Keratinocyte (primary cell): ENCODE measurements at regions not wholly inside any gene's neighbourhood (a gene's known extent, or its start where the extent isn't known, plus 50 kb on each side); places are given as distances from the start of the nearest gene placed in this dataset.

ENCODE experiments used
- DNase-seq: peaks from one replicate; pipeline ENCODE4 v3.0.0-alpha.2; 2011; ENCODE audit warnings: low read depth, missing footprints, low spot score
- FAIRE-seq: peaks from 2 replicates; lab custom pipeline; 2011; peaks lifted over from hg19 to GRCh38; lab: Jason Lieb, UNC
- H2AFZ ChIP-seq: 2 replicates; pipeline ENCODE4 v1.6.0; 2012; ENCODE audit warnings: low read length, control low read depth, inconsistent platforms; ENCODE audit not compliant: control insufficient read depth
- H3K27ac ChIP-seq: 2 replicates; pipeline ENCODE4 v1.5.1; 2011; ENCODE audit warnings: low read length; ENCODE audit not compliant: control insufficient read depth, insufficient read depth
- H3K27me3 ChIP-seq: 3 replicates; pipeline ENCODE4 v1.6.0; 2011; ENCODE audit warnings: low read length; ENCODE audit not compliant: control insufficient read depth, insufficient read depth; ENCODE audit errors: extremely low read depth
- H3K36me3 ChIP-seq, 2 experiments: 2 replicates in 1 of 2; 3 replicates in 1 of 2; pipeline ENCODE4 v1.5.1; 2011; ENCODE audit warnings: low read length in 2 of 2, mild to moderate bottlenecking in 1 of 2; ENCODE audit not compliant: control insufficient read depth in 2 of 2, insufficient read depth in 2 of 2; ENCODE audit errors: extremely low read depth in 1 of 2
- H3K4me1 ChIP-seq: 3 replicates; pipeline ENCODE4 v1.5.1; 2011; ENCODE audit warnings: low read length; ENCODE audit not compliant: control insufficient read depth, insufficient read depth; ENCODE audit errors: extremely low read depth
- H3K4me2 ChIP-seq: 3 replicates; pipeline ENCODE4 v1.6.0; 2011; ENCODE audit warnings: low read depth, low read length; ENCODE audit not compliant: control insufficient read depth, insufficient read depth; ENCODE audit errors: extremely low read depth
- H3K4me3 ChIP-seq, 3 experiments: fragments of 200-600 bp in 1 of 3; sonication (generic) in 1 of 3; 2 replicates in 2 of 3; 3 replicates in 1 of 3; pipeline ENCODE4 v1.5.1; 2011 to 2016; ENCODE audit warnings: low read length in 3 of 3, mild to moderate bottlenecking in 3 of 3, control low read depth in 2 of 3, inconsistent platforms in 1 of 3, low read depth in 1 of 3, mixed read lengths in 1 of 3, mixed run types in 1 of 3, moderate library complexity in 1 of 3; ENCODE audit not compliant: control insufficient read depth in 2 of 3, insufficient read depth in 2 of 3; ENCODE audit errors: extremely low read depth in 1 of 3
- H3K79me2 ChIP-seq: 2 replicates; pipeline ENCODE4 v1.6.0; 2012; ENCODE audit warnings: low read length; ENCODE audit not compliant: control insufficient read depth, insufficient read depth
- H3K9ac ChIP-seq: 3 replicates; pipeline ENCODE4 v1.6.0; 2011; ENCODE audit warnings: low read length; ENCODE audit not compliant: control insufficient read depth, insufficient read depth; ENCODE audit errors: extremely low read depth
- H3K9me1 ChIP-seq: 3 replicates; pipeline ENCODE4 v1.6.0; 2011; ENCODE audit warnings: low read length; ENCODE audit not compliant: control insufficient read depth, insufficient read depth; ENCODE audit errors: extremely low read depth
- H3K9me3 ChIP-seq: 2 replicates; pipeline ENCODE4 v1.5.1; 2012; ENCODE audit warnings: low read depth, low read length; ENCODE audit not compliant: control insufficient read depth
- H4K20me1 ChIP-seq: 3 replicates; pipeline ENCODE4 v1.6.0; 2011; ENCODE audit warnings: low read length; ENCODE audit not compliant: control insufficient read depth, insufficient read depth; ENCODE audit errors: extremely low read depth
- EZH2 ChIP-seq: IDR thresholded peaks from one replicate; pipeline ENCODE4 v1.6.1; 2012; ENCODE audit warnings: inconsistent platforms, mild to moderate bottlenecking, low read length, moderate library complexity
- dilution Hi-C: fragments of 300-500 bp; cut with MboI; formaldehyde crosslinking; loops from one replicate; pipeline ENCODE4 v1.7.0; 2020; ENCODE audit warnings: low sequenced_read_pairs; ENCODE audit not compliant: extremely low pct_ligation_motif_present
- TF ChIP-seq, protein P1 (sequence below), 3 experiments: IDR thresholded peaks in 1 of 3; conservative IDR thresholded peaks in 1 of 3; optimal IDR thresholded peaks in 1 of 3; 2 replicates in 2 of 3; 3 replicates in 1 of 3; pipeline versions ENCODE3 to v1.5.1; 2011; ENCODE audit warnings: low read length in 3 of 3, mild to moderate bottlenecking in 3 of 3, moderate library complexity in 2 of 3, control low read depth in 1 of 3, inconsistent platforms in 1 of 3; ENCODE audit not compliant: insufficient read depth in 2 of 3; ENCODE audit errors: extremely low read depth in 1 of 3

DNA sequence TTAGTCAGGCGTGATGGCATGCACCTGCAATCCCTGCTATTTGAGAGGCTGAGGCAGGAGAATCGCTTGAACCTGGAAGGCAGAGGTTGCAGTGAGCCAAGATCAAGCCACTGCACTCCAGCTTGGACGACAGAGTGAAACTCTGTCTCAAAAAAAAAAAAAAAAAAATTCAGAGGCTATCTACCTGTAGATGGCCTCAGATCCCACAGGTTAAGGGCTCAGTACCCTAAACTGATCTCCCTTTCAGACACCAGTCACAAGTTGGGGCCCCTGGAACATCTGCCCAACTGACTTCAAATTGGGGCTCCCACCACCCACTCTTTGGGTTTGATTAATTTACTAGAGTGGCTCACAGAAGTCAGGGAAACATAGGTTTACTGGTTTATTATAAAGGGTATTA is 65.4 kb upstream of the ERCC6L2 start:
- Histone ChIP-seq H3K4me1 (no peaks in the 10 kb centered on the region), H3K79me2 (no peaks in the 10 kb centered on the region), H3K27me3 (no peaks in the 10 kb centered on the region), H3K4me3 (no peak overlapping the region), H3K4me2 (no peak overlapping the region), H2AFZ (no peak overlapping the region), H4K20me1 (no peaks in the 10 kb centered on the region), H3K36me3 (no peaks in the 10 kb centered on the region), H3K9me3 (no peaks in the 10 kb centered on the region), H3K27ac (no peak overlapping the region), H3K9ac (no peak overlapping the region), H3K9me1 (no peaks in the 10 kb centered on the region)
- no peak for TF ChIP-seq EZH2
- TF ChIP-seq, protein P1, sequence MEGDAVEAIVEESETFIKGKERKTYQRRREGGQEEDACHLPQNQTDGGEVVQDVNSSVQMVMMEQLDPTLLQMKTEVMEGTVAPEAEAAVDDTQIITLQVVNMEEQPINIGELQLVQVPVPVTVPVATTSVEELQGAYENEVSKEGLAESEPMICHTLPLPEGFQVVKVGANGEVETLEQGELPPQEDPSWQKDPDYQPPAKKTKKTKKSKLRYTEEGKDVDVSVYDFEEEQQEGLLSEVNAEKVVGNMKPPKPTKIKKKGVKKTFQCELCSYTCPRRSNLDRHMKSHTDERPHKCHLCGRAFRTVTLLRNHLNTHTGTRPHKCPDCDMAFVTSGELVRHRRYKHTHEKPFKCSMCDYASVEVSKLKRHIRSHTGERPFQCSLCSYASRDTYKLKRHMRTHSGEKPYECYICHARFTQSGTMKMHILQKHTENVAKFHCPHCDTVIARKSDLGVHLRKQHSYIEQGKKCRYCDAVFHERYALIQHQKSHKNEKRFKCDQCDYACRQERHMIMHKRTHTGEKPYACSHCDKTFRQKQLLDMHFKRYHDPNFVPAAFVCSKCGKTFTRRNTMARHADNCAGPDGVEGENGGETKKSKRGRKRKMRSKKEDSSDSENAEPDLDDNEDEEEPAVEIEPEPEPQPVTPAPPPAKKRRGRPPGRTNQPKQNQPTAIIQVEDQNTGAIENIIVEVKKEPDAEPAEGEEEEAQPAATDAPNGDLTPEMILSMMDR (optimal IDR thresholded peaks at IDR 0.05 in 1 of 3, IDR thresholded peaks at IDR 0.05 in 1 of 3, conservative IDR thresholded peaks at IDR 0.05 in 1 of 3; ENCODE audit: extremely low read depth in 1 of 3, insufficient read depth in 2 of 3, low read length in 3 of 3), result no peak
- dilution Hi-C loops, result no loop called here
- no peak for FAIRE-seq
- no peak for DNase-seq

DNA sequence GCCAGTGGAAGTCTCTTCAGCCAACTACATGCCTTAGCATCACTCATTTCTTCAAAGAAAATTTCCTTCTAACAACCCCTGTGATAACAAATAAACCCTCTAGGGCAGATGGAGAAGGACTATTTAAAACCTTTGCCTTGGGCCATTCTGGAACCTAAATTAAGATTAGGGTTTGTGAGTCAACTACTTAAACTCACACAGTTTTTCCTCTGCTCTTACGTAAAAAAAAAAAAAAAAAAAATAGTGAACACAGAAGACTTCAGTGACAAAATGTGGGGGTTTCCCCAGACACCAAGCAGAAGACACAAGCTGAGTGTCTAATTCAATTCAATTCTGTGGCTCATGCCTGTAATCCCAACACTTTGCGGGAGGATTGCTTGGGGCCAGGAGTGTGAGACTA is 65.8 kb upstream of the ERCC6L2 start:
- Histone ChIP-seq H3K79me2 (no peaks in the 10 kb centered on the region), H3K4me1 (no peaks in the 10 kb centered on the region), H3K4me2 (no peak overlapping the region), H3K9me3 (no peaks in the 10 kb centered on the region), H2AFZ (no peak overlapping the region), H3K27ac (no peak overlapping the region), H4K20me1 (no peaks in the 10 kb centered on the region), H3K9me1 (no peaks in the 10 kb centered on the region), H3K27me3 (no peaks in the 10 kb centered on the region), H3K9ac (no peak overlapping the region), H3K4me3 (no peak overlapping the region), H3K36me3 (no peaks in the 10 kb centered on the region)
- dilution Hi-C loops, result no loop called here
- no peak for FAIRE-seq
- no peak for DNase-seq
- no peak for TF ChIP-seq EZH2

DNA sequence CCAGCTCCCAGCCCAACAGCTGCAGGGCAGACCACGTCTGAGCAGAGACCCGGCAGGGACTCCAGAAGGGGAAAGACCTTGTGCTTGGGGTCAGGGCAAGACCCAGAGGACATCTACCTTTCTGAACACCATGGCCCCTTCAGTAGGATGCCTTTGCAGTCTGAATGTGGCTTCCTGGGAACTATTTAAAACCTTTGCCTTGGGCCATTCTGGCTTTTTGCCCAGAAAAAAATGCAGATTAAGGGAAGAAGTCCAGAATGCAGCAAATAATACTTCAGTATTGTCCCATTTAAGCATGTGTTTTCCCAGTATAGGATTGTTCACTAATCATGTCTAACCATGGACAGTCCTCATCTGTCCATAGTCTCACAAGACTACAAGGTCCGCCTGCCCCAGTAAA is 67.5 kb upstream of the ERCC6L2 start:
- DNase-seq, result no peak
- Histone ChIP-seq H3K79me2 (no peaks in the 10 kb centered on the region), H3K9me3 (no peaks in the 10 kb centered on the region), H2AFZ (no peak overlapping the region), H3K36me3 (no peaks in the 10 kb centered on the region), H3K4me3 (no peak overlapping the region), H3K4me2 (no peak overlapping the region), H3K9me1 (no peaks in the 10 kb centered on the region), H3K4me1 (no peaks in the 10 kb centered on the region), H3K27me3 (no peaks in the 10 kb centered on the region), H4K20me1 (no peaks in the 10 kb centered on the region), H3K9ac (no peak overlapping the region), H3K27ac (no peak overlapping the region)
- FAIRE-seq, result no peak
- no peak for TF ChIP-seq EZH2
- TF ChIP-seq, protein P1 (optimal IDR thresholded peaks at IDR 0.05 in 1 of 3, IDR thresholded peaks at IDR 0.05 in 1 of 3, conservative IDR thresholded peaks at IDR 0.05 in 1 of 3; ENCODE audit: extremely low read depth in 1 of 3, insufficient read depth in 2 of 3, low read length in 3 of 3), result no peak
- dilution Hi-C loops, result no loop called here
